Prostate gland (tissue), 2 donors: ENCODE measurements at regions not wholly inside any gene's neighbourhood (a gene's known extent, or its start where the extent isn't known, plus 50 kb on each side); places are given as distances from the start of the nearest gene placed in this dataset.
A peak's percentile ranks its signal among the peaks of the same experiment; 100 is the strongest.

Source experiments
- DNase-seq: peaks from one replicate; pipeline ENCODE4 v3.0.0-alpha.2; 2019; ENCODE audit warnings: low spot score
- H3K27ac ChIP-seq, 2 donors: fragments of 200-600 bp; sonication (generic); 2 replicates each; pipeline ENCODE4 v1.5.1; 2017 to 2019
- H3K27me3 ChIP-seq: fragments of 200-600 bp; sonication (generic); replicated peaks from 2 replicates; pipeline ENCODE4 v1.5.1; 2019; ENCODE audit not compliant: insufficient read depth
- H3K36me3 ChIP-seq, 2 donors: fragments of 200-600 bp; sonication (generic); 1 replicate in 1 of 2; 2 replicates in 1 of 2; pipeline versions ENCODE4 v1.5.1 to v1.8.1; 2017 to 2019
- H3K4me1 ChIP-seq: fragments of 200-600 bp; sonication (generic); replicated peaks from 2 replicates; pipeline ENCODE4 v1.5.1; 2019
- H3K4me3 ChIP-seq, 2 donors: fragments of 200-600 bp; sonication (generic); 2 replicates each; pipeline ENCODE4 v1.5.1; 2017 to 2019
- H3K9me3 ChIP-seq: fragments of 200-600 bp; sonication (generic); 2 replicates; pipeline ENCODE4 v1.5.1; 2017
- CTCF ChIP-seq, 4 experiments: fragments of 200-600 bp in 2 of 4; fragments of 450-650 bp in 2 of 4; sonication (generic) in 2 of 4; IDR thresholded peaks; 1 replicate in 3 of 4; 2 replicates in 1 of 4; pipeline ENCODE4 v1.5.1; 2016 to 2019; ENCODE audit warnings: antibody characterized with exemption in 4 of 4, mild to moderate bottlenecking in 2 of 4, moderate library complexity in 2 of 4
- POLR2A ChIP-seq: fragments of 450-650 bp; IDR thresholded peaks from one replicate; pipeline ENCODE4 v1.6.1; 2016; ENCODE audit warnings: antibody characterized with exemption, mild to moderate bottlenecking
- POLR2AphosphoS5 ChIP-seq: sonication (generic); formaldehyde crosslinking; IDR thresholded peaks from one replicate; pipeline ENCODE4 v1.6.1; 2017; ENCODE audit warnings: antibody characterized with exemption
- WGBS: methylation state at CpG from one replicate; pipeline ENCODE4 v1.1.5; 2018; 5-methylcytosine and 5-hydroxymethylcytosine counted together
- intact Hi-C: fragments of 100-400 bp; cut with DNase I; formaldehyde crosslinking; loops from one replicate; pipeline ENCODE4 v1.14.2; 2022

- intact Hi-C loops: no loop called here
- H3K27me3 ChIP-seq: no peaks in the 10 kb centered on the region
- no peak for DNase-seq
- H3K4me1 ChIP-seq: no peaks in the 10 kb centered on the region
- TF ChIP-seq CTCF (IDR thresholded peaks at IDR 0.05): no peak
- no peak for TF ChIP-seq POLR2A
- TF ChIP-seq POLR2AphosphoS5: no peak
- H3K4me3 ChIP-seq: no peak overlapping the region
- H3K27ac ChIP-seq: no peak overlapping the region
- no peaks in the 10 kb centered on the region for H3K36me3 ChIP-seq
- no peaks in the 10 kb centered on the region for H3K9me3 ChIP-seq
- 96% methylated on average over 3 of the region's 3 CpGs for WGBS
Measured at GRCh38 chr20:40519918-40520317, 169.1 kb downstream of the MAFB start.

- Histone ChIP-seq H3K36me3 (no peaks in the 10 kb centered on the region), H3K27me3 (no peaks in the 10 kb centered on the region), H3K9me3 (no peaks in the 10 kb centered on the region), H3K4me3 (no peak overlapping the region), H3K4me1 (no peaks in the 10 kb centered on the region), H3K27ac (no peak overlapping the region)
- DNase-seq: no peak
- 67% methylated on average over 4 of the region's 4 CpGs for WGBS
- intact Hi-C loops: no loop called here
- TF ChIP-seq POLR2A (no peak), CTCF (IDR thresholded peaks at IDR 0.05) (no peak), POLR2AphosphoS5 (no peak)
Measured at GRCh38 chr20:40512994-40513393, 176.0 kb downstream of the MAFB start.

GRCh38 chr20:40512591-40512990 is 176.4 kb downstream of the MAFB start:
- intact Hi-C loops: no loop called here

GRCh38 chr20:40511478-40511877 is 177.6 kb downstream of the MAFB start:
- 32% methylated on average over 3 of the region's 3 CpGs for WGBS
- H3K4me1 ChIP-seq: no peaks in the 10 kb centered on the region
- H3K27me3 ChIP-seq: no peaks in the 10 kb centered on the region
- peak; percentile 53 for DNase-seq
- no peak overlapping the region for H3K27ac ChIP-seq
- no peak overlapping the region for H3K4me3 ChIP-seq
- H3K9me3 ChIP-seq: no peaks in the 10 kb centered on the region
- H3K36me3 ChIP-seq: no peaks in the 10 kb centered on the region
- intact Hi-C loops: no loop called here
- no peak for TF ChIP-seq POLR2A
- peak; percentile 8 for TF ChIP-seq POLR2AphosphoS5

More at GRCh38 chr20:40512591-40512990, 176.4 kb downstream of the MAFB start:
- WGBS: 90% methylated on average over 4 of the region's 4 CpGs
- TF ChIP-seq POLR2A: no peak
- TF ChIP-seq CTCF (IDR thresholded peaks at IDR 0.05): no peak
- Histone ChIP-seq H3K27me3 (no peaks in the 10 kb centered on the region), H3K36me3 (no peaks in the 10 kb centered on the region), H3K9me3 (no peaks in the 10 kb centered on the region), H3K4me3 (no peak overlapping the region), H3K27ac (no peak overlapping the region), H3K4me1 (no peaks in the 10 kb centered on the region)
- no peak for DNase-seq

- Histone ChIP-seq H3K27me3 (no peaks in the 10 kb centered on the region), H3K36me3 (no peaks in the 10 kb centered on the region), H3K27ac (no peak overlapping the region), H3K9me3 (no peaks in the 10 kb centered on the region), H3K4me1 (no peaks in the 10 kb centered on the region), H3K4me3 (no peak overlapping the region)
- no peak for DNase-seq
- intact Hi-C loops: no loop called here
- WGBS: 98% methylated on average over 3 of the region's 3 CpGs
- TF ChIP-seq POLR2A (no peak), POLR2AphosphoS5 (no peak), CTCF (IDR thresholded peaks at IDR 0.05) (no peak)
Measured at GRCh38 chr20:40510622-40511021, 178.4 kb downstream of the MAFB start.
